Activated naive CD8-positive, alpha-beta T cell treated with anti-CD3 and anti-CD28 coated beads for 36 hours (primary cell): ENCODE measurements at regions not wholly inside any gene's neighbourhood (a gene's known extent, or its start where the extent isn't known, plus 50 kb on each side); places are given as distances from the start of the nearest gene placed in this dataset.

Source experiments
- DNase-seq: peaks from one replicate; pipeline ENCODE4 v3.0.0; 2021
- H3K27ac Mint-ChIP-seq: one replicate; pipeline ENCODE4 v1.8.0; 2022; ENCODE audit warnings: mild to moderate bottlenecking, moderate library complexity, mixed read lengths
- H3K27me3 Mint-ChIP-seq: one replicate; pipeline ENCODE4 v1.8.0; 2022; ENCODE audit warnings: mild to moderate bottlenecking, mixed read lengths
- H3K36me3 Mint-ChIP-seq: one replicate; pipeline ENCODE4 v1.8.0; 2021; ENCODE audit warnings: mild to moderate bottlenecking, mixed read lengths
- H3K4me1 Mint-ChIP-seq: one replicate; pipeline ENCODE4 v1.8.0; 2021; ENCODE audit warnings: mixed read lengths
- H3K4me3 Mint-ChIP-seq: one replicate; pipeline ENCODE4 v1.8.0; 2022; ENCODE audit warnings: mild to moderate bottlenecking, moderate library complexity, mixed read lengths
- H3K9me3 Mint-ChIP-seq: one replicate; pipeline ENCODE4 v1.8.0; 2022; ENCODE audit warnings: mixed read lengths

DNA sequence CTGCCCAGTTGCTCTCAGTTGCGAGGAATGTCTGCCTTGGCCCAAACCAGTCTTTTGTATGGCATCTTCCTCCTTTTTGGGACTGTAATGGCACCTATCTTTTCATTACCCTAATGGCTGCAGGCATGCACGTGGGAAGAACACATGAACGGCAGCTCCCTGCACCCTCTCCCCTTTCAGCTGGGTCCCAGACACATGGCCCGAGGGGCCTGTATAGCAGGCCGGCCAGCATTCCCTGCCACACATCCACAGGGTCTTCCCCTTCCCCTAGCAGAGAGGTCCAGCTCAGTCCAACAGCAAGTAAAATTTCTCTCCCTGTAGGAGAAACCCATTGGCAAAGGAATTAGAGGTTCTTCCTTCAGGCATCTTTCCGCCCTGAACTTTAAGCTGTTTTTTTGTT is 829.1 kb upstream of the AGA start:
- Mint-ChIP-seq H3K27ac (no peak overlapping the region), H3K36me3 (no peaks in the 10 kb centered on the region), H3K4me3 (no peak overlapping the region), H3K27me3 (no peaks in the 10 kb centered on the region), H3K9me3 (peaks cover 5% of the 10 kb centered on the region), H3K4me1 (no peaks in the 10 kb centered on the region)
- no peak for DNase-seq

DNA sequence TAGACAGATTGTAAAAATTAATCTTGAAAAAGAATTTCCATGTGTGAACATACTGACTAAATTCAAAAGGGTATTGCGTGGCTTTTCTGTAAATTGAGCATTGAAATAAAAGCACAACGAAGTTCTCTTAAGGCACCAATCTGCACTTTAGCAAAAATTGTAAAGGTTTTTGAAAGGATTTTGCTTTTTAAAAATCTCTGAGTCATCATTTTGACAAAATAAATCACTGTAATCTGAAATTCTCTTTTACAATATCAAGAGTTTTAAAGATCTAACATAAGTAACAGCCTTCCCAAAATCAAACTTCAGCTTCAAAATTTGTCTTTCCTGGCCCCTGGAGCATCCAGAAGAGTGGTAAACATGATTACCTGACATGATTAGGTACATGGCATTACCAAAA is 830.9 kb upstream of the AGA start:
- H3K36me3 Mint-ChIP-seq: no peaks in the 10 kb centered on the region
- H3K4me3 Mint-ChIP-seq: no peak overlapping the region
- no peaks in the 10 kb centered on the region for H3K27me3 Mint-ChIP-seq
- H3K9me3 Mint-ChIP-seq: peaks cover 5% of the 10 kb centered on the region
- no peaks in the 10 kb centered on the region for H3K4me1 Mint-ChIP-seq
- no peak overlapping the region for H3K27ac Mint-ChIP-seq
- DNase-seq: no peak

DNA sequence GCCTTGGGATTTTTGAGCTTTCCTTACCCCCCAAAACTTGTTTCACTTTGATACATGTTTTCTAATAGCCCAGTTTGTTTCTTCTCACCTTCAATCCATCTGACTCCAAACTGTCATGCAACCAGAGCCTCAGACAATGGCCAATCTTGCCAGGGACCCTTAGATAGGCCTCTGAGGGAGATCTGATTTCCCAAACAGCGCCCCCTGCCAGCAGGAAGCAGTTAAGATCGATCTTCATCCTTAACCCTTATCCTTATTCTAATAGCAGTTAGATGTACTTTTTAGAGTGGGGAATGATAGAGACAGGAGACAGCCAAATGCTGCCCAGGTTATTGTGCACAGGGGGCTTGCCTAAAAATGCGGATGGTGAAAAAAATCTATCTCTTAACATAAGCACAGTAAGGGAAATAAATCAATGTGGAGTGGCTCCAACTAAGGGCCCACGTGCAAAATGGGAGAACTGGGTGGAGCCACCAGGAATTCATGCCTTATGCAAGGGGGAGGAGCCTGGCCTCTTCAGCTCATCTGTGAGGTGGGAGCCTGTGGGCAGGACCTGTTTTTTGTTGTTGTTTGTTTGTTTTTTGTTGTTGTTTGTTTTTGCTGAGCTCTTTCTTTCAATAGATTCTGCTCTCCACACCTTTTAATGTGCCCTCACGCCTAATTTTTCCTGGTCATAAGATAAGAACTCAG is 833.6 kb upstream of the AGA start:
- DNase-seq: no peak
- Mint-ChIP-seq H3K27me3 (no peaks in the 10 kb centered on the region), H3K9me3 (no peaks in the 10 kb centered on the region)

DNA sequence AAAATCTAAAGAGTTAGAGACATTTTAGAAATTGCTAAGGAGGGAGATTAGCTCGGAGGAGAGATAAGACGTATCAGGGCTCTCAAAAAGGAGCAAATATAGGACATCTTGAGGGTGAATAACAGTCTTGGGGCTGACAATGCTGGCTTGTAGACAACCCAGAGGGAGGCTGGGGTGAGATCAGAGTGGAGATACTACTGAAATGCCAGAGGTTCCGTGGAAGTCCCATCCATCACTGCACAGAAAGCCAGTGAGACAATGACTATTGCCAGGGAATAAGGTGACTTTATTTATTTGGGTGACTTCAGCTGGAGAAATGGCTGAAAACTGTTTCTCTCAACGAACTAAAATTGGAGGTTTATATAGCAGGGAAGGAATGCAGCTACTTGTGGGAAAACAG is 838.1 kb upstream of the AGA start:
- H3K9me3 Mint-ChIP-seq: peaks cover under 1% of the 10 kb centered on the region
- H3K4me1 Mint-ChIP-seq: no peaks in the 10 kb centered on the region
- no peaks in the 10 kb centered on the region for H3K27me3 Mint-ChIP-seq
- H3K4me3 Mint-ChIP-seq: no peak overlapping the region
- DNase-seq: no peak
- H3K36me3 Mint-ChIP-seq: no peaks in the 10 kb centered on the region
- no peak overlapping the region for H3K27ac Mint-ChIP-seq

More for the DNA sequence above, 833.6 kb upstream of the AGA start:
- no peak overlapping the region for H3K4me3 Mint-ChIP-seq
- no peak overlapping the region for H3K27ac Mint-ChIP-seq
- H3K36me3 Mint-ChIP-seq: no peaks in the 10 kb centered on the region
- H3K4me1 Mint-ChIP-seq: no peaks in the 10 kb centered on the region

DNA sequence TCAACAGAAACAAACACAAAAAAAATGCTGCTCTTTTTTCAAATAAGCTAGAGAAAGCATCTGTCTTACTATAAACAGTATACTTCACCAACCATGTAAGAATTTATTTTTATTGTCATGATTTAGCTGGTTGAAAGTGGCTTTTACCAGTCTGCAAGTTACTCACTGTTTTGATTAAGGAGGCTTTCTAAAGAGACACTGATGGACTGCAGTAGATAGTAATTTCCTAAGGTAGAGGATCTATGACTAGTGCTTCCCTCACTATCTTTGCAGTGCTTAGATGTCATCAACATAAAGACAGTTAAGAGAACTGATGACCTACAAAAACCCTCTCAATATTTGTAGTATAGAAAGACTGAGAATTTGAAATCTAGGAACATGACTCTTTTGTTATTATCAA is 846.2 kb upstream of the AGA start:
- H3K9me3 Mint-ChIP-seq: peaks cover 2% of the 10 kb centered on the region
- DNase-seq: no peak
- H3K27ac Mint-ChIP-seq: no peak overlapping the region
- no peaks in the 10 kb centered on the region for H3K27me3 Mint-ChIP-seq
- no peak overlapping the region for H3K4me3 Mint-ChIP-seq
- H3K36me3 Mint-ChIP-seq: no peaks in the 10 kb centered on the region
- no peaks in the 10 kb centered on the region for H3K4me1 Mint-ChIP-seq

DNA sequence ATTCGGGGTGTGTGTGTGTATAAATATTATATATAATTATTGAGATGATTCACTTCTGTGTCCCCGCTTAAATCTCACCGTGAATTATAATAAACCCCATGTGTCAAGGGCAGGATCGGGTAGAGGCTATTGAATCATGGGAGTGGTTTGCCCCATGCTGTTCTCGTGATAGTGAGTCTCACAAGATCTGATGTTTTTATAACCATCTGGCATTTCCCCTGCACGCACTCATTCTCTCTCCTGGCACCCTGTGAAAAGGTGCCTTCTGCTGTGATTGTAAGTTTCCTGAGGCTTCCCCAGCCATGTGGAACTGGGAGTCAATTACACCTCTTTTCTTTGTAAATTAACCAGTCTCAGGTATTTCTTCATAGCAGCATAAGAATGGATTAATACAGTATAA is 851.4 kb upstream of the AGA start:
- H3K36me3 Mint-ChIP-seq: no peaks in the 10 kb centered on the region
- H3K27ac Mint-ChIP-seq: no peak overlapping the region
- no peak for DNase-seq
- no peak overlapping the region for H3K4me3 Mint-ChIP-seq
- H3K4me1 Mint-ChIP-seq: no peaks in the 10 kb centered on the region
- no peaks in the 10 kb centered on the region for H3K27me3 Mint-ChIP-seq
- H3K9me3 Mint-ChIP-seq: no peaks in the 10 kb centered on the region

DNA sequence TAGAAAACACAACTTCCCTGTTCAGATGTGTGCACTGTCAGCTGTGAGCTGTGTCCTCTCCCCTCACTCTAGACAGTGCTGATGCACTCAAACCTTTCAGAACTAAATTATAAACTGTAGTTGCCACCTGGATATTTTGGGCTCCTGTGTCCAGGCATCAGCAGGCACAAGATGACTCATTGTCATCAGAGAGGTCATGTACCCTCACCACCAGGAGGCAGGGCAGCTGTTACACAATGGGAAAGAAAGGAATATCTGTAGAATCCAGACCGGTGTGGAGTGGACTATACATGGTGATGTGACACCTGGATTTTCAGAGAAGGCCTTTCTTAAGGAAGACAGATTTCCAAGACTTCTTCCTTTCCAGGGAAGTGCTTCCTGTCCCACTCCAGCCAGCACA is 854.4 kb upstream of the AGA start:
- no peak overlapping the region for H3K27ac Mint-ChIP-seq
- H3K36me3 Mint-ChIP-seq: no peaks in the 10 kb centered on the region

DNA sequence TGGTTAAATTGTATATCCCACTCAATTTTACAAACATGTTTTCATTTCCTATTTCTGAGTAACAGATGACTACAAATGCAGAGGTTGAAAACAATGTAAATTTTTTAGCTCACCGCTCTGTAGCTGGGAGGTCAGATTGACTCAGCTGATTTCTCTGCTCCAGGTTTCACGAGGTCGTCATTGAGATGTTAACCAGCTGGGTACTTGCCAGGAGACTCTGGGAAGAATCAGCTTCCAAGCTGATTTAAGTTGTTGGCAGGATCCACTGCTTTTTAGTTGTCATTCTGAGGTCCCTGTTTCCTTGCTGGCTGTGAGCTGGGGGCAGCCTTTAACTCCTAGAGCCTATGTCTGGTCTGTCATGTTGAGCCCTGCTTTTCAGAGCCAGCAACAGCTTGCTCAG is 864.3 kb upstream of the AGA start:
- DNase-seq: no peak
- Mint-ChIP-seq H3K4me3 (no peak overlapping the region), H3K4me1 (no peaks in the 10 kb centered on the region), H3K36me3 (no peaks in the 10 kb centered on the region), H3K9me3 (no peaks in the 10 kb centered on the region), H3K27me3 (no peaks in the 10 kb centered on the region), H3K27ac (no peak overlapping the region)

More for the DNA sequence above, 854.4 kb upstream of the AGA start:
- Mint-ChIP-seq H3K4me3 (no peak overlapping the region), H3K9me3 (no peaks in the 10 kb centered on the region), H3K4me1 (no peaks in the 10 kb centered on the region), H3K27me3 (no peaks in the 10 kb centered on the region)
- DNase-seq: no peak

DNA sequence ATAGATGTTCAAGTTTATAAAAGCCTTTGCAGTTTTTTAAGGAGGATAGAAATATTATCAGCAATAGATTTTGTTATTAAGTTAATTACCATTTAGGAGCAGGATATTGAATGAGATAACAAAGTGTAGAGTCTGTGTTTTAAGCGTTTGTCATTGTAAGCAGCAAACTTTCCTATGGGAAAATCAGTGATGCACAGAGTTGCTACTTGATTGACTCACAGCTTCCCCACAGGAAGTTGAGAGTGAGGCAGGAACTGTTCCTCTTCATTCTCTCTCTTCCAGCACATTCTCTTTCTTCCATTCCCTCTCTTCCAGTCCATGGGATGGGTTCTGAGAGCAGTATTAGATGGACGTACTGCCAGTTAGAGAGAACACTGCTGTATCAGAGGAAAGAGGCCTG is 867.7 kb upstream of the AGA start:
- no peaks in the 10 kb centered on the region for H3K36me3 Mint-ChIP-seq
- no peak overlapping the region for H3K27ac Mint-ChIP-seq
- H3K4me1 Mint-ChIP-seq: no peaks in the 10 kb centered on the region
- H3K4me3 Mint-ChIP-seq: no peak overlapping the region
- no peak for DNase-seq
- no peaks in the 10 kb centered on the region for H3K27me3 Mint-ChIP-seq
- no peaks in the 10 kb centered on the region for H3K9me3 Mint-ChIP-seq

DNA sequence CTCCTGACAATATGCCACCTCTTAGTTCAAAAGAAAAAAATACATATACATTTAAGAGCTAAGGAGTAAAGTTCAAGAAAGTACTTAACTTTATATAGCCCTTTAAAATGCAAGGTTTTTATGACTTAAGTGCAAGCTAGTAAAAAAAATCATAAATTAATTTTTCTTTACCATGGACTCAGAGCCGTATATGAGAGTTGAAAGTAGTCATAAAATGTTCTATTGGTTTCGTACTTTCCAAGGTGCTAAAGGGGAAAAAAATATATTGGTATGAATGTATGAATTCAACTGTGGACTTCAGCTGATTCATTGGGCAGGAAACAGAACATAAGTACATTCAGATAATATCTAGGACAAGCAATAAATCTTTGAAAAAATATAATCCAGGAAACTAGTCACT is 869.8 kb upstream of the AGA start:
- no peak for DNase-seq
- H3K4me1 Mint-ChIP-seq: no peaks in the 10 kb centered on the region
- no peaks in the 10 kb centered on the region for H3K9me3 Mint-ChIP-seq
- H3K36me3 Mint-ChIP-seq: no peaks in the 10 kb centered on the region
- H3K27ac Mint-ChIP-seq: no peak overlapping the region
- H3K27me3 Mint-ChIP-seq: no peaks in the 10 kb centered on the region
- H3K4me3 Mint-ChIP-seq: no peak overlapping the region

DNA sequence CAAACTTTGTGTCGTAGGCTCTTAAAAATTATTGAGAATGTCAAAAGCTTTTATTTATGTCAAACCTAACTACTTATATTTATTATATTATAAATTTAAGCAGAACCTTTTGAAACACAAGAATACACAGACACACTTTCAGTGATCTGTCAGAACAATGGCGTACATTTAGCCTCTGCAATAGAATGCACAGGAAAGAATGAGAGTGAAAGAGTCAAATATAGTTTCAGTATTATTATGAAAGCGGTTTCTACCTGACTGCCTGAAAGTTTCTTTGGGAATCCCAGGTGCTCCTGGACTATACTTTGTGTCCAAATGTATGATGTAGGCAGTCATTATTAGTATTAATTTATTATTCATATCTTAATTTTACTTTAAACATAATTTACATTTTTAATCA is 872.0 kb upstream of the AGA start:
- no peaks in the 10 kb centered on the region for H3K4me1 Mint-ChIP-seq
- no peaks in the 10 kb centered on the region for H3K27me3 Mint-ChIP-seq
- DNase-seq: no peak
- no peaks in the 10 kb centered on the region for H3K9me3 Mint-ChIP-seq
- no peaks in the 10 kb centered on the region for H3K36me3 Mint-ChIP-seq
- no peak overlapping the region for H3K27ac Mint-ChIP-seq
- no peak overlapping the region for H3K4me3 Mint-ChIP-seq

DNA sequence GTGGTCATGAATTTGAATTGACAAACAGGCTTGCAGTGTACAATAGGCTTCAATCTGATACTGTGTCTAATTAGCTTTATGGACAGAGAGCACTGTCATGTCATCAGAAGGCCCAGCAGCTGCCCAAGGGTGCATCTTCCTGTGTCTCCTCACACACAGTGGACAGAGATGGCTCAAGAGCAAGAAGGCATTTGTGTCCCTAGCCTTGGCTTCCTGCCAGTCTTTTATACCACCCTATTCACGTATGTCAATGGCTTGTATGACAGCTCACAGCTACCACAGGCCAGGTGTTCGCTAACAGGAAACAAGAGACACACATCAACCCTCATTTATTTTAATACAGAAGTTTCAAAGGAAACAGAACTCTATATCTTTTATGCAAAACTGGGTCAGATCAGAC is 874.0 kb upstream of the AGA start:
- no peaks in the 10 kb centered on the region for H3K27me3 Mint-ChIP-seq
- DNase-seq: no peak
- H3K9me3 Mint-ChIP-seq: peaks cover 4% of the 10 kb centered on the region
- H3K27ac Mint-ChIP-seq: no peak overlapping the region
- no peaks in the 10 kb centered on the region for H3K36me3 Mint-ChIP-seq
- H3K4me1 Mint-ChIP-seq: no peaks in the 10 kb centered on the region
- H3K4me3 Mint-ChIP-seq: no peak overlapping the region

DNA sequence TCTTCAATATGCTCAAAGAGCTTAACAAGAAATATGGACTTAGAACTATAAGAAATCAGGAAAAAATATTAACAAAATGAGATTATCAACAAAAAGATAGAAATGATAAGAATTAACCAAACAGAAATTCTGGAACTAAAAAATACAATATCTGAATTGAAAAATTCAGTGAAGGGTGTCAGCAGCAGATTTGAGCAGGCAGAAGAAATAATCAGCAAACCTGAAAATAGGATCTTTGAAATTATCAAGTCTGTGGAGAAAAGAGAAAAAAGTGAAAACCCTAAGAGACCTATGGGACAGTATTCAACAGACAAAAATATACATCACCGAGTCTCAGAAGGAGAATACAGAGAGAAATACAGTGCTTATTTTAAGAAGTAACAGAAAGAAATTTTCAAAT is 877.8 kb upstream of the AGA start:
- H3K36me3 Mint-ChIP-seq: no peaks in the 10 kb centered on the region
- H3K9me3 Mint-ChIP-seq: peaks cover 4% of the 10 kb centered on the region
- DNase-seq: no peak
- H3K27ac Mint-ChIP-seq: no peak overlapping the region
- no peaks in the 10 kb centered on the region for H3K4me1 Mint-ChIP-seq
- no peaks in the 10 kb centered on the region for H3K27me3 Mint-ChIP-seq
- H3K4me3 Mint-ChIP-seq: no peak overlapping the region

DNA sequence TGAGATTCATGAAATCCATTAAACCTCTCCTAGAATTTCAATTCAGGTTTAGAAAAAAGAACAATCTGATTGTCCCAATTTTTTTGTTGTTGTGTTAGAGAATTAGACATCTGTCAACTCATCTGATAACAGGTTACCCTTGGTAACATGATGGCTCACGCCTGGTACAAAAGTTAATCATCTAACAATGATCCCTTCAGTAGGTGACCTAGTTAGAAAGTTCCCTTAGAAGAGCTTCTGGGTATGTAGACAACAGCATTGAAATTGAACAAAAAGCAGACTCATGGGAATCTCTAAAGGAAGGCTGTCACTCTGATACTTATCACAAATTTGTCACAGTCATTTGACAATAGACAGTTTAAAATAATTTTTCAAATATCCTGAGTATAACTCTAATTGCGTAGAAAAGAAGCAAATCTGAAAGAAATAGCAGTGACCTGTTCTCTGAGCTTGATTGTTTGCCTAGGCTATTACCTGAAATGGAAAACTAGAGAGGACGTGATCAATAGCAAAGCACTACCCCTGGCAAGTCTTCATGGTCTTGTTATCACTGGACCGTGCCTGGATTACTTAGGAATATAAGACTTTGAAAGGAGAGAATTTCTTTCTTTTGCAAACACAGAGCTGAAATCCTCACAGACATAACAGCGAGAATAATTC is 880.4 kb upstream of the AGA start:
- no peak for DNase-seq
- Mint-ChIP-seq H3K36me3 (no peaks in the 10 kb centered on the region), H3K4me3 (no peak overlapping the region), H3K27me3 (no peaks in the 10 kb centered on the region), H3K27ac (no peak overlapping the region), H3K4me1 (no peaks in the 10 kb centered on the region), H3K9me3 (peaks cover 4% of the 10 kb centered on the region)

DNA sequence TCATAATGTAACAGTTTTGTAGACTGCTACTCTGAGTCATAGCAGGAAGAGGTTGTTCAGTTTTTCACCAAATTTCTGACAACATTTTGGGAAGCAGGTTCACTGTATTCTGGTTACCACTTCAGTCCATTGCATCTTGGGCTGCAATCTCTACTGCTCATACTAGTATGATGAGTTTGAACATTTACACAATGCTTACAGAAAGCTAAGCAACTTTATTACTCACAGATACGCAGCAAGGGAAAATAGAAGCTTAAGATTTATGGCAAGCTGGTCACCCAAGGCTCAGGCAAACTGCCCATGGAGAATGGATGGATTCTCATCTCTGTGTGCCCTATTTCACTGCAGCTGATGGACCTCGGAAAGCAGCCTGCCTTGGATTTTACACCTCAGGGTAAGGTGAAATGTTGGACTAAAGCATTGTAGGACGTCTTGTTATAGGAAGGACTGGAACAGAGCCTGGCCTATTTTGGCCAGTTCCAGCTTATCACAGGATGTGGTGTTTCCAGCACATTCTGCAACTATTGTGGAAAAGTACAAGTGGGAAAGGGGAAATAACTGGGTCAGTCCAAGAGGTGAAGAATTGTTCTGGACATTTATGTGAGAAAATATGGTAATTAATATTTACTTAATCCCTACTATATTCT is 887.1 kb upstream of the AGA start:
- Mint-ChIP-seq H3K27me3 (no peaks in the 10 kb centered on the region), H3K27ac (no peak overlapping the region), H3K4me1 (no peaks in the 10 kb centered on the region), H3K4me3 (no peak overlapping the region), H3K36me3 (no peaks in the 10 kb centered on the region), H3K9me3 (no peaks in the 10 kb centered on the region)
- no peak for DNase-seq

DNA sequence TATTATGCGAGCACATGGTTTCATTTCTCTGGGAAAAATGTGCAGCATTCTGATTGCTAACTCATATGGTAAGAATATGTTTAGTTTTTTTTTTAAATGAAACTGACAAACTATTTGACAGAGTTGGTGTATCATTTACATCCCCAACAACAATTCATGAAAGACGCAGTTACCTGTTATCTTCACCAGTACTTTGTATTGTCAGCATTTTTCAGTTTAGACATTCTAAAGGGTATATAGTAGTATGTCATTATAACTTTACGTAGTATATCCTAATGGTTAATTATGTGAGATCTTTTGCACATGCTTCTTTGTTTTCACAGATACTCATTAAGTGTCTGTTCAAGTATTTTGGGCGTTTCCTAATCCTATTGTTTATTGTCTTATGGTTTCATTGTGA is 891.1 kb upstream of the AGA start:
- Mint-ChIP-seq H3K4me3 (no peak overlapping the region), H3K4me1 (no peaks in the 10 kb centered on the region), H3K27me3 (no peaks in the 10 kb centered on the region), H3K27ac (no peak overlapping the region), H3K36me3 (no peaks in the 10 kb centered on the region), H3K9me3 (peaks cover 9% of the 10 kb centered on the region)
- DNase-seq: no peak
